MM.1S (cell line): ENCODE measurements at regions not wholly inside any gene's neighbourhood (a gene's known extent, or its start where the extent isn't known, plus 50 kb on each side); places are given as distances from the start of the nearest gene placed in this dataset.

Experiments used
- DNase-seq: peaks from one replicate; pipeline ENCODE4 v3.0.0-alpha.2; 2015
- H2AFZ ChIP-seq: fragments of 300-600 bp; sonication (generic); 2 replicates; pipeline ENCODE4 v1.6.0; 2016; ENCODE audit warnings: antibody characterized with exemption, low read length
- H3F3A ChIP-seq: fragments of 300-600 bp; sonication (generic); 2 replicates; pipeline ENCODE4 v1.6.1; 2016; ENCODE audit warnings: mild to moderate bottlenecking, antibody characterized with exemption, low read length, moderate library complexity, mixed read lengths; ENCODE audit not compliant: insufficient read depth
- H3K27ac ChIP-seq: fragments of 300-600 bp; sonication (generic); 2 replicates; pipeline ENCODE4 v1.5.1; 2016; ENCODE audit warnings: mild to moderate bottlenecking, low read length
- H3K27me3 ChIP-seq: fragments of 300-600 bp; sonication (generic); replicated peaks from 2 replicates; pipeline ENCODE4 v1.6.0; 2016; ENCODE audit warnings: low read length; ENCODE audit not compliant: insufficient read depth
- H3K36me3 ChIP-seq: fragments of 300-600 bp; sonication (generic); replicated peaks from 2 replicates; pipeline ENCODE4 v1.6.1; 2016; ENCODE audit warnings: mild to moderate bottlenecking, low read length, mixed read lengths; ENCODE audit not compliant: insufficient read depth
- H3K4me1 ChIP-seq: fragments of 300-600 bp; sonication (generic); 2 replicates; pipeline ENCODE4 v1.6.1; 2016; ENCODE audit warnings: low read length, mixed read lengths
- H3K4me2 ChIP-seq: fragments of 300-600 bp; sonication (generic); 2 replicates; pipeline ENCODE4 v1.6.0; 2016; ENCODE audit warnings: low read depth, low read length
- H3K4me3 ChIP-seq: fragments of 300-600 bp; sonication (generic); 2 replicates; pipeline ENCODE4 v1.5.1; 2016; ENCODE audit warnings: low read length, mixed read lengths
- H3K79me2 ChIP-seq: fragments of 300-600 bp; sonication (generic); 2 replicates; pipeline ENCODE4 v1.6.1; 2016; ENCODE audit warnings: mixed run types, low read length, mixed read lengths
- H3K9ac ChIP-seq: fragments of 300-600 bp; sonication (generic); 2 replicates; pipeline ENCODE4 v1.6.1; 2016; ENCODE audit warnings: low read length, mixed read lengths
- H3K9me2 ChIP-seq: fragments of 300-600 bp; sonication (generic); replicated peaks from 2 replicates; pipeline ENCODE4 v1.6.1; 2016; ENCODE audit warnings: mild to moderate bottlenecking, low read length, mixed read lengths; ENCODE audit not compliant: insufficient read depth
- H3K9me3 ChIP-seq: fragments of 300-600 bp; sonication (generic); replicated peaks from 2 replicates; pipeline ENCODE4 v1.6.1; 2016; ENCODE audit warnings: mild to moderate bottlenecking, low read length, mixed read lengths; ENCODE audit not compliant: insufficient read depth
- H4K20me1 ChIP-seq: fragments of 300-600 bp; sonication (generic); 2 replicates; pipeline ENCODE4 v1.6.1; 2016; ENCODE audit warnings: mild to moderate bottlenecking, low read length, moderate library complexity, mixed read lengths; ENCODE audit not compliant: insufficient read depth
- EZH2 ChIP-seq: fragments of 300-600 bp; sonication (generic); optimal IDR thresholded peaks from 2 replicates; pipeline ENCODE3; 2017; ENCODE audit warnings: low read depth, mild to moderate bottlenecking, antibody characterized with exemption, low read length, mixed read lengths
- EZH2phosphoT487 ChIP-seq: fragments of 300-600 bp; sonication (generic); IDR thresholded peaks from 2 replicates; pipeline ENCODE4 v1.6.1; 2018; ENCODE audit warnings: antibody characterized with exemption, low read length
- TF ChIP-seq, protein P1 (sequence below): fragments of 300-600 bp; sonication (generic); IDR thresholded peaks from 2 replicates; pipeline ENCODE4 v1.5.1; 2016; ENCODE audit warnings: antibody characterized with exemption, low read length, mixed read lengths

DNA sequence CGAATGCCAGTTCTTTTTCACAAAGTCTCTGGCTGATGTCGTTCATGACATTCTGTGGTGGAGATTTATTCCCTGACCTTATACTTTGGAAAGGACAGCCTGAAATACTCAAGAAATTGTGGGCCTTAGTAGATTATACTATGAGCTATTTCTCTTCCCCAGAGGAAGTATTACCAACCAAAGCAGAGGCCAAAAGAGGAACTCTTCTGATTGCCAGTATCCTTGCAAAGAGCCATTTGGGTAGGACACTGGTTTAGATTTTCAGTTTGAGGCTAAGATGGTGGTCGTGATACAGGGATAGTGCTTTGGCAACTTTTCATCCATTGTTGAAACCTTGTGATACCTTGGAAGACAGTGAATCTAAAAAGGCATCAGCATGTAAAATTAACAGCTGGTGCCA is 327.3 kb downstream of the HACE1 start:
- Histone ChIP-seq H3K4me2 (no peak overlapping the region), H3K9me3 (no peaks in the 10 kb centered on the region), H3K9me2 (no peaks in the 10 kb centered on the region), H4K20me1 (no peaks in the 10 kb centered on the region), H2AFZ (no peak overlapping the region), H3K4me3 (no peak overlapping the region), H3K27me3 (no peaks in the 10 kb centered on the region), H3K4me1 (no peaks in the 10 kb centered on the region), H3K79me2 (no peaks in the 10 kb centered on the region), H3K36me3 (no peaks in the 10 kb centered on the region), H3F3A (no peaks in the 10 kb centered on the region), H3K27ac (no peak overlapping the region), H3K9ac (no peak overlapping the region)
- DNase-seq, result no peak
- TF ChIP-seq, protein P1, sequence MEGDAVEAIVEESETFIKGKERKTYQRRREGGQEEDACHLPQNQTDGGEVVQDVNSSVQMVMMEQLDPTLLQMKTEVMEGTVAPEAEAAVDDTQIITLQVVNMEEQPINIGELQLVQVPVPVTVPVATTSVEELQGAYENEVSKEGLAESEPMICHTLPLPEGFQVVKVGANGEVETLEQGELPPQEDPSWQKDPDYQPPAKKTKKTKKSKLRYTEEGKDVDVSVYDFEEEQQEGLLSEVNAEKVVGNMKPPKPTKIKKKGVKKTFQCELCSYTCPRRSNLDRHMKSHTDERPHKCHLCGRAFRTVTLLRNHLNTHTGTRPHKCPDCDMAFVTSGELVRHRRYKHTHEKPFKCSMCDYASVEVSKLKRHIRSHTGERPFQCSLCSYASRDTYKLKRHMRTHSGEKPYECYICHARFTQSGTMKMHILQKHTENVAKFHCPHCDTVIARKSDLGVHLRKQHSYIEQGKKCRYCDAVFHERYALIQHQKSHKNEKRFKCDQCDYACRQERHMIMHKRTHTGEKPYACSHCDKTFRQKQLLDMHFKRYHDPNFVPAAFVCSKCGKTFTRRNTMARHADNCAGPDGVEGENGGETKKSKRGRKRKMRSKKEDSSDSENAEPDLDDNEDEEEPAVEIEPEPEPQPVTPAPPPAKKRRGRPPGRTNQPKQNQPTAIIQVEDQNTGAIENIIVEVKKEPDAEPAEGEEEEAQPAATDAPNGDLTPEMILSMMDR, result no peak
- no peak for TF ChIP-seq EZH2phosphoT487
- TF ChIP-seq EZH2, result no peak

DNA sequence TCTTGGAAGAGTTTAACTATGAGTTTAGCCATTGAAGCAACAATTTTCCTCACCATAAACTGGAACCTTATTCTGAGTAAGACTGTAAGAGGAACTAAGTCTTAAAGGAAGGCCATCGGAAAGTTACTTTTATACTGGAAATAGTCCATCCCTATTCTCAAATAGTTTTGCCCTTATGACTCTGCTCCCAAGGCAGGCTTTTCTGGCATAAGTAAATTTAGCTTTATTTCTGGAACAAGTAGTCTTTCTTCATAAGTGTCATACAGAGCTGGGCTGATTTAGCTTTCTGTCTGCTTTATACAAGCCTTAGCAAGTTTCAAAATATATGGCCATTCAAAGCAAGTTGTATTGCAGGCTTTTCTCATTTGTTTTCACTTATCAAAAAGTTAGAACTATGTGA is 328.1 kb downstream of the HACE1 start:
- no peaks in the 10 kb centered on the region for H3K9me3 ChIP-seq
- H3K36me3 ChIP-seq, result no peaks in the 10 kb centered on the region
- H3K27me3 ChIP-seq, result no peaks in the 10 kb centered on the region
- H3K4me2 ChIP-seq, result no peak overlapping the region
- DNase-seq, result no peak
- H3K4me1 ChIP-seq, result no peaks in the 10 kb centered on the region
- H2AFZ ChIP-seq, result no peak overlapping the region
- H3F3A ChIP-seq, result no peaks in the 10 kb centered on the region
- no peaks in the 10 kb centered on the region for H3K79me2 ChIP-seq
- H3K9me2 ChIP-seq, result no peaks in the 10 kb centered on the region
- no peak overlapping the region for H3K9ac ChIP-seq
- no peak overlapping the region for H3K4me3 ChIP-seq
- H3K27ac ChIP-seq, result no peak overlapping the region
- TF ChIP-seq EZH2, result no peak
- no peak for TF ChIP-seq EZH2phosphoT487
- TF ChIP-seq, protein P1, result no peak
- no peaks in the 10 kb centered on the region for H4K20me1 ChIP-seq

DNA sequence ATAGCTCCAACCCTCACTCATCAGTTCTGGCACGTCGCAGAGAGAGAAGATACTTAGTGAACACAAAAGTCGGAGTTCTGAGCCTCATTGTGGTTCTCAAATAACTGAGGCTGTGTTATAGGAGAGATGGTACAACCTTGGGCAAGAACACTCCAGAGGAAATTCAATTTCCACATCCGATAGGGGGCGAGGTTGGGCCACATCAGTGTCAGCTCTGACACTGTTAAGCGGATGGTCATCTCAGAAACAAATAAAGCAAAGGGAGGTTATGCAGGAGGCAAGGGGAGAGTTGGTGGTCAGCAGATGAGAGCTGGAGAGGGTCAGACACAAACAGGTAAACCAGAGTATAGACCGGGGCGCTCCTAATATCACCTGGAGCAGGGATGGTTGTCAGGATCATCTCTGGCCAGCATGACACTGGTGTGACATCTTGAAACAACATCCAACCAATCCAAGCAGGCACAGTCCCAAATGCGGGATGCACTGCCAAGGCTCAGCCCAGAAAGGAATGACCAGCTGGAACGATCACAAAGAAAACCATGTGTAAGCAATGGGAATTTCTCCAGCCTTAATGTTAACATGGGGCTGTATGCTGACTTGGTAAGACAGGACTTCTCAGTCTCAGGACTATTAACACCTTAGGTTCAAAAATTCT is 331.8 kb downstream of the HACE1 start:
- DNase-seq, result peak; percentile 29
- H2AFZ ChIP-seq, result no peak overlapping the region
- no peaks in the 10 kb centered on the region for H3K79me2 ChIP-seq
- no peak overlapping the region for H3K4me3 ChIP-seq
- no peak overlapping the region for H3K4me2 ChIP-seq
- no peaks in the 10 kb centered on the region for H4K20me1 ChIP-seq
- H3K4me1 ChIP-seq, result no peaks in the 10 kb centered on the region
- no peak overlapping the region for H3K9ac ChIP-seq
- H3K27ac ChIP-seq, result no peak overlapping the region
- H3K9me3 ChIP-seq, result no peaks in the 10 kb centered on the region
- no peaks in the 10 kb centered on the region for H3F3A ChIP-seq
- H3K9me2 ChIP-seq, result no peaks in the 10 kb centered on the region
- H3K27me3 ChIP-seq, result no peaks in the 10 kb centered on the region
- no peaks in the 10 kb centered on the region for H3K36me3 ChIP-seq
- TF ChIP-seq, protein P1, result peak; percentile 36
- no peak for TF ChIP-seq EZH2
